ENCODE measurements at regions not wholly inside any gene's neighbourhood (a gene's known extent, or its start where the extent isn't known, plus 50 kb on each side); places are given as distances from the start of the nearest gene placed in this dataset.
"Not testable (repeated sequence)": the region's sequence is repeated elsewhere in the genome, so short reads cannot be mapped to it uniquely, and the experiment has no call there.

- no peak for DNase-seq (ENCODE audit: low read depth, low spot score)
Observed at GRCh38 chr6:139904568-139904967, 530.1 kb upstream of the CITED2 start.

GRCh38 chr6:139904158-139904533 is 529.7 kb upstream of the CITED2 start:
- DNase-seq (ENCODE audit: low read depth, low spot score), result no peak

GRCh38 chr6:139903411-139904157 is 529.1 kb upstream of the CITED2 start:
- no peak for DNase-seq (ENCODE audit: low read depth, low spot score)

GRCh38 chr6:139895205-139895793 is 520.9 kb upstream of the CITED2 start:
- DNase-seq (ENCODE audit: low read depth, low spot score), result no peak

- no peak for DNase-seq (ENCODE audit: low read depth, low spot score)
Observed at GRCh38 chr6:139894271-139894670, 519.8 kb upstream of the CITED2 start.

GRCh38 chr6:139891471-139891870 is 517.0 kb upstream of the CITED2 start:
- no peak for DNase-seq (ENCODE audit: low read depth, low spot score)

GRCh38 chr6:139888681-139889122 is 514.3 kb upstream of the CITED2 start:
- DNase-seq (ENCODE audit: low read depth, low spot score), result no peak

GRCh38 chr6:139887275-139887674 is 512.8 kb upstream of the CITED2 start:
- no peak for DNase-seq (ENCODE audit: low read depth, low spot score)

GRCh38 chr6:139886396-139886795 is 511.9 kb upstream of the CITED2 start:
- DNase-seq (ENCODE audit: low read depth, low spot score), result no peak

- no peak for DNase-seq (ENCODE audit: low read depth, low spot score)
Observed at GRCh38 chr6:139885909-139886308, 511.5 kb upstream of the CITED2 start.

GRCh38 chr6:139883776-139884175 is 509.3 kb upstream of the CITED2 start:
- DNase-seq (ENCODE audit: low read depth, low spot score), result no peak

GRCh38 chr6:139882977-139883728 is 508.7 kb upstream of the CITED2 start:
- DNase-seq (ENCODE audit: low read depth, low spot score), result no peak

- no peak for DNase-seq (ENCODE audit: low read depth, low spot score)
Observed at GRCh38 chr6:139882234-139882633, 507.8 kb upstream of the CITED2 start.

GRCh38 chr6:139881728-139882211 is 507.3 kb upstream of the CITED2 start:
- no peak for DNase-seq (ENCODE audit: low read depth, low spot score)

- DNase-seq (ENCODE audit: low read depth, low spot score), result no peak
Observed at GRCh38 chr6:139881236-139881635, 506.8 kb upstream of the CITED2 start.

- no peak for DNase-seq (ENCODE audit: low read depth, low spot score)
Observed at GRCh38 chr6:139879823-139880356, 505.4 kb upstream of the CITED2 start.

- DNase-seq (ENCODE audit: low read depth, low spot score), result not testable (repeated sequence)
Observed at GRCh38 chr6:139879241-139879640, 504.8 kb upstream of the CITED2 start.

GRCh38 chr6:139877828-139878405 is 503.5 kb upstream of the CITED2 start:
- DNase-seq (ENCODE audit: low read depth, low spot score), result no peak

- no peak for DNase-seq (ENCODE audit: low read depth, low spot score)
Observed at GRCh38 chr6:139872665-139873064, 498.2 kb upstream of the CITED2 start.

GRCh38 chr6:139871803-139872510 is 497.5 kb upstream of the CITED2 start:
- no peak for DNase-seq (ENCODE audit: low read depth, low spot score)

- DNase-seq (ENCODE audit: low read depth, low spot score), result no peak
Observed at GRCh38 chr6:139871165-139871710, 496.8 kb upstream of the CITED2 start.
